HepG2 (cell line): ENCODE measurements at regions not wholly inside any gene's neighbourhood (a gene's known extent, or its start where the extent isn't known, plus 50 kb on each side); places are given as distances from the start of the nearest gene placed in this dataset.

Source experiments
- ATAC-seq: fragments of 200-7000 bp; cut with Tn5 transposase; 3 replicates; pipeline ENCODE4 v1.9.1; 2020; ENCODE audit warnings: mild to moderate bottlenecking, moderate library complexity
- BruUV-seq: library from RNA; stranded (reverse); fragments of 400-500 nt; replicated peaks from 2 replicates; lab custom pipeline; 2021; lab: Mats Ljungman, UMichigan
- CTCF ChIA-PET: fragments of 300-600 bp; formaldehyde crosslinking; extraction: SDS; loops from one replicate; lab custom pipeline; 2021; ENCODE audit warnings: low total read pairs, inconsistent platforms, low intra/inter-chr PET ratio; lab: Yijun Ruan, JAX
- POLR2A ChIA-PET: fragments of 350-600 bp; sonication (Branson Sonifier 250); formaldehyde crosslinking; loops from one replicate; lab custom pipeline; 2020; ENCODE audit warnings: antibody characterized with exemption, inconsistent platforms; lab: Yijun Ruan, JAX
- DNase-seq: peaks from one replicate; pipeline ENCODE4 v3.0.0-alpha.2; 2015; ENCODE audit warnings: low spot score
- FAIRE-seq: peaks from 3 replicates; lab custom pipeline; 2011; peaks lifted over from hg19 to GRCh38; lab: Jason Lieb, UNC
- H2AFZ ChIP-seq: one replicate; pipeline ENCODE4 v1.6.1; 2011; ENCODE audit warnings: low read length, inconsistent platforms
- H3K27ac ChIP-seq: fragments of 300-600 bp; 3 replicates; pipeline ENCODE4 v1.8.0; 2011; ENCODE audit warnings: mixed run types, mild to moderate bottlenecking, mixed read lengths, low read length, inconsistent platforms; ENCODE audit not compliant: insufficient read depth; ENCODE audit errors: extremely low read length
- H3K27me3 ChIP-seq, 2 experiments: fragments of 200-600 bp in 1 of 2; 2 replicates in 1 of 2; 3 replicates in 1 of 2; pipeline versions ENCODE4 v1.6.0 to v1.8.0; 2011; ENCODE audit warnings: low read length in 2 of 2, mild to moderate bottlenecking in 2 of 2, moderate library complexity in 2 of 2, inconsistent platforms in 1 of 2; ENCODE audit not compliant: insufficient read depth in 2 of 2, control insufficient read depth in 1 of 2
- H3K36me3 ChIP-seq, 2 experiments: fragments of 200-600 bp in 1 of 2; replicated peaks in 1 of 2; 2 replicates in 1 of 2; 3 replicates in 1 of 2; pipeline versions ENCODE4 v1.5.1 to v1.8.0; 2011; ENCODE audit warnings: low read length in 2 of 2, inconsistent platforms in 1 of 2; ENCODE audit not compliant: insufficient read depth in 2 of 2, control insufficient read depth in 1 of 2
- H3K4me1 ChIP-seq: 2 replicates; pipeline ENCODE4 v1.5.1; 2012; ENCODE audit warnings: low read length, inconsistent platforms; ENCODE audit not compliant: insufficient read depth
- H3K4me2 ChIP-seq: 2 replicates; pipeline ENCODE4 v1.6.0; 2011; ENCODE audit warnings: low read depth, low read length, inconsistent platforms
- H3K4me3 ChIP-seq, 3 experiments: fragments of 200-600 bp in 1 of 3; sonication (generic), shearing (Covaris generic) in 1 of 3; replicated peaks in 1 of 3; 2 replicates each; pipeline ENCODE4 v1.5.1; 2011 to 2016; ENCODE audit warnings: low read length in 3 of 3, inconsistent platforms in 2 of 3, low read depth in 2 of 3, mild to moderate bottlenecking in 2 of 3, control low read depth in 1 of 3, mixed read lengths in 1 of 3; ENCODE audit not compliant: insufficient read depth in 1 of 3
- H3K79me2 ChIP-seq: one replicate; pipeline ENCODE4 v1.6.1; 2011; ENCODE audit warnings: low read length, inconsistent platforms; ENCODE audit not compliant: insufficient read depth
- H3K9ac ChIP-seq: 2 replicates; pipeline ENCODE4 v1.6.0; 2011; ENCODE audit warnings: mild to moderate bottlenecking, low read depth, low read length, inconsistent platforms; ENCODE audit not compliant: insufficient read depth
- H3K9me3 ChIP-seq: 2 replicates; pipeline ENCODE4 v1.5.1; 2012; ENCODE audit warnings: mild to moderate bottlenecking, low read length
- H4K20me1 ChIP-seq: 2 replicates; pipeline ENCODE4 v1.6.0; 2011; ENCODE audit warnings: inconsistent platforms, mild to moderate bottlenecking, low read length, moderate library complexity; ENCODE audit not compliant: insufficient read depth
- ASH2L ChIP-seq: fragments of 300-600, 200-600 bp; sonication (generic); IDR thresholded peaks from 2 replicates; pipeline ENCODE4 v1.7.0; 2017; ENCODE audit warnings: low read depth, mild to moderate bottlenecking, moderate library complexity, mixed read lengths, low read length; ENCODE audit not compliant: insufficient read length
- ATF5 ChIP-seq: sonication (generic); formaldehyde crosslinking; IDR thresholded peaks from 2 replicates; pipeline ENCODE4 v1.4.0; 2020; ENCODE audit warnings: mild to moderate bottlenecking, low read depth, missing genetic modification reagents
- BRF2 ChIP-seq: sonication (generic); formaldehyde crosslinking; IDR thresholded peaks from 2 replicates; pipeline ENCODE4 v1.8.1; 2022; ENCODE audit warnings: mild to moderate bottlenecking, missing genetic modification reagents
- KDM5A ChIP-seq: fragments of 200-600 bp; sonication (generic); IDR thresholded peaks from 2 replicates; pipeline ENCODE4 v1.7.0; 2018; ENCODE audit warnings: antibody characterized with exemption, mild to moderate bottlenecking, low read length, borderline replicate concordance
- POGZ ChIP-seq: sonication (generic); formaldehyde crosslinking; IDR thresholded peaks from 2 replicates; pipeline ENCODE4 v1.4.0; 2020; ENCODE audit warnings: mild to moderate bottlenecking, missing genetic modification reagents
- PRDM15 ChIP-seq: sonication (generic); formaldehyde crosslinking; IDR thresholded peaks from 2 replicates; pipeline ENCODE4 v1.4.0; 2020; ENCODE audit warnings: missing genetic modification reagents
- SOX6 ChIP-seq, 2 experiments: fragments of 450-650 bp in 1 of 2; sonication (generic) in 1 of 2; formaldehyde crosslinking in 1 of 2; IDR thresholded peaks; 2 replicates each; pipeline versions ENCODE4 v1.4.0 to v1.6.1; 2017 to 2020; ENCODE audit warnings: antibody characterized with exemption in 1 of 2, mild to moderate bottlenecking in 1 of 2, missing genetic modification reagents in 1 of 2
- SPEN ChIP-seq: sonication (generic); formaldehyde crosslinking; IDR thresholded peaks from 2 replicates; pipeline ENCODE4 v1.5.1; 2020; ENCODE audit warnings: low read depth, mild to moderate bottlenecking, missing genetic modification reagents
- ZBTB10 ChIP-seq: sonication (generic); formaldehyde crosslinking; IDR thresholded peaks from 2 replicates; pipeline ENCODE4 v1.4.0; 2020; ENCODE audit warnings: missing genetic modification reagents, borderline replicate concordance
- ZBTB44 ChIP-seq: sonication (generic); formaldehyde crosslinking; IDR thresholded peaks from 2 replicates; pipeline ENCODE4 v1.4.0; 2020; ENCODE audit warnings: missing genetic modification reagents
- ZNF570 ChIP-seq: sonication (generic); formaldehyde crosslinking; IDR thresholded peaks from 2 replicates; pipeline ENCODE4 v1.4.0; 2020; ENCODE audit warnings: mild to moderate bottlenecking, missing genetic modification reagents, borderline replicate concordance
- ZNF788 ChIP-seq: sonication (generic); formaldehyde crosslinking; IDR thresholded peaks from 2 replicates; pipeline ENCODE4 v1.5.0; 2020; ENCODE audit warnings: mild to moderate bottlenecking, missing genetic modification reagents, borderline replicate concordance
- ZSCAN12 ChIP-seq: sonication (generic); formaldehyde crosslinking; IDR thresholded peaks from 2 replicates; pipeline ENCODE4 v1.9.0; 2021; ENCODE audit warnings: mild to moderate bottlenecking, missing genetic modification reagents
- WGBS: methylation state at CpG from one replicate; pipeline ENCODE4 v1.1.6; 2017; ENCODE audit warnings: low lambda C conversion rate; 5-methylcytosine and 5-hydroxymethylcytosine counted together
- in situ Hi-C: cut with HindIII; loops from 2 replicates; pipeline ENCODE4 v1.10.0; 2017; ENCODE audit warnings: low pct_unique_long_range_greater_than_20kb; ENCODE audit not compliant: extremely low pct_ligation_motif_present
- intact Hi-C: fragments of 100-400 bp; cut with micrococcal nuclease; formaldehyde crosslinking; loops from one replicate; pipeline ENCODE4 v1.10.0; 2022; ENCODE audit not compliant: unreplicated experiment

DNA sequence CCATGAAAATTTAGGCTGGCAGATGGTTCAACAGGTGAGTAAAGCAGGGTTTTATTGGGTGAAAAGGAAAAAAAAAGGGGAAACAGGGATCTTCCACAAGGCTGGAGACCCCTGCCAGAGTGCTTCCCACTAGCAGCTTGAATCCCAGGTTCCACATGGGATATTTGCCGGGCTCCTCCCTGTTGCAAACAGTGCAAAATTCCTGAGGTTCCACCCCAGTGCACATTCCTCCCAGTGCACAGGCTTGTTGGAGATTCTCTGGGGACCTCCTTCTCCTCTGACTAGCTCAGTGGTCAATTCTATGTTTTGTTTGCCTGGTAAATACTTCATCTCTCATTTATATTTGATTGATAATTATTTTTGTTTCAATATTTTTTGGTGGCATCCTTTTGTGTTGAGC lies 66.4 kb upstream of the UGT2B15 start:
- CTCF ChIA-PET: no interaction called here
- Histone ChIP-seq H3K4me2 (peak overlapping the region; percentile 44), H3K27me3 (no peaks in the 10 kb centered on the region), H4K20me1 (no peaks in the 10 kb centered on the region), H3K79me2 (peaks cover 10% of the 10 kb centered on the region), H3K4me1 (peaks cover 64% of the 10 kb centered on the region), H3K27ac (peak overlapping the region; percentile 93), H3K9me3 (peaks cover 12% of the 10 kb centered on the region; the same call in 1 of the 2 replicates), H3K9ac (peak overlapping the region; percentile 38), H3K36me3 (no peaks in the 10 kb centered on the region), H2AFZ (no peak overlapping the region), H3K4me3 (no peak overlapping the region; a peak in 1 of 6 replicates)
- in situ Hi-C loops (loop anchor here (10.0 kb wide), 1 partner anchor 78 kb away; the partner anchor contains the start of gene UGT2B10), intact Hi-C loops (no loop called here)
- ATAC-seq: peak; percentile 33
- POLR2A ChIA-PET: interaction anchor here (1.1 to 2.7 kb wide), 8 partner anchors 8 to 359 kb away, joined by 3 to 12 read pairs (median 4); partner anchors contain the start of genes UGT2A3 and UGT2B10
- WGBS: no CpG with 5 or more reads among the region's 1 CpG
- FAIRE-seq: peak; percentile 37
- peak; percentile 81 for DNase-seq
- BruUV-seq: no TSS peak
- TF ChIP-seq ZBTB44 (CRISPR knock-in tag): no peak
- no peak for TF ChIP-seq SPEN
- 0 out of 2 replicates have a peak, but pooled peaks have one; percentile 29 for TF ChIP-seq POGZ
- TF ChIP-seq ZBTB10 (CRISPR knock-in tag): 0 out of 2 replicates have a peak, but pooled peaks have one; percentile 40
- TF ChIP-seq KDM5A: no peak
- TF ChIP-seq ZNF570 (CRISPR knock-in tag): no peak
- no peak for TF ChIP-seq ASH2L
- TF ChIP-seq ATF5 (CRISPR knock-in tag): no peak
- no peak for TF ChIP-seq BRF2
- no peak for TF ChIP-seq SOX6 (IDR thresholded peaks at IDR 0.05)
- TF ChIP-seq SOX6 (CRISPR knock-in tag; IDR thresholded peaks at IDR 0.05): peak; percentile 49
- TF ChIP-seq ZNF788 (CRISPR knock-in tag): no peak
- TF ChIP-seq PRDM15: no peak
- TF ChIP-seq ZSCAN12 (CRISPR knock-in tag): no peak
